ENCODE measurements at regions not wholly inside any gene's neighbourhood (a gene's known extent, or its start where the extent isn't known, plus 50 kb on each side); places are given as distances from the start of the nearest gene placed in this dataset.

DNA sequence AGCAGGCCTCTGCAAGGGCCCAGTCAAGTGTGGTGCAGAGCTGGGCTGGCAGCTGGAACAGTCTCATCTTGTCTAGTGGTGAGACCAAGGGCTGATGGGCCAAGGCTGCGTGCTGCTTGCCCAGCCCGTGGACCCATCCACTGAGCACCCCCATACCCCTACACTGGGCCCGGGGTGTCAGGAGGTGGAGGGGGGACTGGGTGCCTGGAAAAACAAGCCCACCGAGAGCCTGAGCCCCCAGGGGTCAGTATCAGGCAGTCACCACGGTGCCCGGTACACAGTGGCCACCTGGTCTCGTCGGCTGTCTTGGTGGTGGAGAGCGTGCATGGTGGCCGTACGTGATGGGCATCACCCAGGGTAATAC lies 238.3 kb downstream of the SEC14L1 start (continued):
- TF ChIP-seq, protein P1, sequence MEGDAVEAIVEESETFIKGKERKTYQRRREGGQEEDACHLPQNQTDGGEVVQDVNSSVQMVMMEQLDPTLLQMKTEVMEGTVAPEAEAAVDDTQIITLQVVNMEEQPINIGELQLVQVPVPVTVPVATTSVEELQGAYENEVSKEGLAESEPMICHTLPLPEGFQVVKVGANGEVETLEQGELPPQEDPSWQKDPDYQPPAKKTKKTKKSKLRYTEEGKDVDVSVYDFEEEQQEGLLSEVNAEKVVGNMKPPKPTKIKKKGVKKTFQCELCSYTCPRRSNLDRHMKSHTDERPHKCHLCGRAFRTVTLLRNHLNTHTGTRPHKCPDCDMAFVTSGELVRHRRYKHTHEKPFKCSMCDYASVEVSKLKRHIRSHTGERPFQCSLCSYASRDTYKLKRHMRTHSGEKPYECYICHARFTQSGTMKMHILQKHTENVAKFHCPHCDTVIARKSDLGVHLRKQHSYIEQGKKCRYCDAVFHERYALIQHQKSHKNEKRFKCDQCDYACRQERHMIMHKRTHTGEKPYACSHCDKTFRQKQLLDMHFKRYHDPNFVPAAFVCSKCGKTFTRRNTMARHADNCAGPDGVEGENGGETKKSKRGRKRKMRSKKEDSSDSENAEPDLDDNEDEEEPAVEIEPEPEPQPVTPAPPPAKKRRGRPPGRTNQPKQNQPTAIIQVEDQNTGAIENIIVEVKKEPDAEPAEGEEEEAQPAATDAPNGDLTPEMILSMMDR (IDR thresholded peaks at IDR 0.05; ENCODE audit: control extremely low read depth in 1 of 3, insufficient read depth in 1 of 3, low read depth in 1 of 3, low read length in 3 of 3), result no peak
- no peak for TF ChIP-seq JUN (IDR thresholded peaks at IDR 0.05; ENCODE audit: low read depth, low read length)
- TF ChIP-seq, protein P2, sequence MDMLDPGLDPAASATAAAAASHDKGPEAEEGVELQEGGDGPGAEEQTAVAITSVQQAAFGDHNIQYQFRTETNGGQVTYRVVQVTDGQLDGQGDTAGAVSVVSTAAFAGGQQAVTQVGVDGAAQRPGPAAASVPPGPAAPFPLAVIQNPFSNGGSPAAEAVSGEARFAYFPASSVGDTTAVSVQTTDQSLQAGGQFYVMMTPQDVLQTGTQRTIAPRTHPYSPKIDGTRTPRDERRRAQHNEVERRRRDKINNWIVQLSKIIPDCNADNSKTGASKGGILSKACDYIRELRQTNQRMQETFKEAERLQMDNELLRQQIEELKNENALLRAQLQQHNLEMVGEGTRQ (IDR thresholded peaks at IDR 0.05; ENCODE audit: low read length), result no peak
